ENCODE measurements at regions not wholly inside any gene's neighbourhood (a gene's known extent, or its start where the extent isn't known, plus 50 kb on each side); places are given as distances from the start of the nearest gene placed in this dataset.

- DNase-seq (ENCODE audit: low read depth in 2 of 2) = no peak
Observed at GRCh38 chr10:44243851-44244510, 140.9 kb downstream of the CXCL12 start.

- no peak for DNase-seq (ENCODE audit: low read depth in 2 of 2)
Observed at GRCh38 chr10:44242826-44243225, 142.1 kb downstream of the CXCL12 start.

GRCh38 chr10:44242091-44242490 lies 142.8 kb downstream of the CXCL12 start:
- no peak for DNase-seq (ENCODE audit: low read depth in 2 of 2)

- DNase-seq (ENCODE audit: low read depth in 2 of 2) = no peak
Observed at GRCh38 chr10:44240584-44241205, 144.2 kb downstream of the CXCL12 start.

GRCh38 chr10:44238212-44238611 lies 146.7 kb downstream of the CXCL12 start:
- DNase-seq (ENCODE audit: low read depth in 2 of 2) = no peak

- DNase-seq (ENCODE audit: low read depth in 2 of 2) = no peak
Observed at GRCh38 chr10:44237364-44238049, 147.4 kb downstream of the CXCL12 start.

GRCh38 chr10:44235363-44235762 lies 149.5 kb downstream of the CXCL12 start:
- no peak for DNase-seq (ENCODE audit: low read depth in 2 of 2)

- DNase-seq (ENCODE audit: low read depth in 2 of 2) = no peak
Observed at GRCh38 chr10:44234483-44234875, 150.4 kb downstream of the CXCL12 start.

- DNase-seq (ENCODE audit: low read depth in 2 of 2) = no peak
Observed at GRCh38 chr10:44233561-44234482, 151.1 kb downstream of the CXCL12 start.

GRCh38 chr10:44217274-44217820 lies 167.6 kb downstream of the CXCL12 start:
- no peak for DNase-seq (ENCODE audit: low read depth in 2 of 2)

- DNase-seq (ENCODE audit: low read depth in 2 of 2) = no peak
Observed at GRCh38 chr10:44216073-44216472, 168.8 kb downstream of the CXCL12 start.

GRCh38 chr10:44209811-44210210 lies 175.1 kb downstream of the CXCL12 start:
- DNase-seq (ENCODE audit: low read depth in 2 of 2) = no peak

GRCh38 chr10:44207160-44207559 lies 177.7 kb downstream of the CXCL12 start:
- no peak for DNase-seq (ENCODE audit: low read depth in 2 of 2)

- no peak for DNase-seq (ENCODE audit: low read depth in 2 of 2)
Observed at GRCh38 chr10:44206127-44206818, 178.6 kb downstream of the CXCL12 start.

- no peak for DNase-seq (ENCODE audit: low read depth in 2 of 2)
Observed at GRCh38 chr10:44205067-44205466, 179.8 kb downstream of the CXCL12 start.

- DNase-seq (ENCODE audit: low read depth in 2 of 2) = no peak
Observed at GRCh38 chr10:44203535-44203934, 181.4 kb downstream of the CXCL12 start.

- DNase-seq (ENCODE audit: low read depth in 2 of 2) = no peak
Observed at GRCh38 chr10:44202952-44203351, 181.9 kb downstream of the CXCL12 start.

- DNase-seq (ENCODE audit: low read depth in 2 of 2) = no peak
Observed at GRCh38 chr10:44201656-44202055, 183.2 kb downstream of the CXCL12 start.

GRCh38 chr10:44201011-44201410 lies 183.9 kb downstream of the CXCL12 start:
- no peak for DNase-seq (ENCODE audit: low read depth in 2 of 2)

- no peak for DNase-seq (ENCODE audit: low read depth in 2 of 2)
Observed at GRCh38 chr10:44199991-44200655, 184.8 kb downstream of the CXCL12 start.

- no peak for DNase-seq (ENCODE audit: low read depth in 2 of 2)
Observed at GRCh38 chr10:44199267-44199666, 185.6 kb downstream of the CXCL12 start.
